ENCODE measurements at regions not wholly inside any gene's neighbourhood (a gene's known extent, or its start where the extent isn't known, plus 50 kb on each side); places are given as distances from the start of the nearest gene placed in this dataset.

DNA sequence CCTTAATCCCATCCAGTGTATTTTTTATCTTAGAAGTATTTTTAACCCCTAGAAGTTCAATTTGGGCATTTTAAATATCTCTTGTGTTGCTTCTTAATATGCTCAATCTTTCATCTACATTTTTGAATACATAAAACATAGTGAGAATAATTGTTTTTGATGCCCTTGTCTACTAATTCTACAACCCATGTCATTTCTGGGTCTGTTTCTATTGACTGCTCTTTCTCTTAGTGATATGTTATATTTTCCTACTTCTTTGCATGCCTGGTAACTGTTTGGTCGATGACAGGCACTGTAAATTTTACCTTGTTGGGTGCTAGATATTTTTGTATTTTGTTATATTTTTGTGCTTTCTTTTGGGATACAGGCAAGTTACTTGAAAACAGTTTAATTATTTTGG, 56.3 kb downstream of the CYTL1 start:
- TF ChIP-seq, protein P1, sequence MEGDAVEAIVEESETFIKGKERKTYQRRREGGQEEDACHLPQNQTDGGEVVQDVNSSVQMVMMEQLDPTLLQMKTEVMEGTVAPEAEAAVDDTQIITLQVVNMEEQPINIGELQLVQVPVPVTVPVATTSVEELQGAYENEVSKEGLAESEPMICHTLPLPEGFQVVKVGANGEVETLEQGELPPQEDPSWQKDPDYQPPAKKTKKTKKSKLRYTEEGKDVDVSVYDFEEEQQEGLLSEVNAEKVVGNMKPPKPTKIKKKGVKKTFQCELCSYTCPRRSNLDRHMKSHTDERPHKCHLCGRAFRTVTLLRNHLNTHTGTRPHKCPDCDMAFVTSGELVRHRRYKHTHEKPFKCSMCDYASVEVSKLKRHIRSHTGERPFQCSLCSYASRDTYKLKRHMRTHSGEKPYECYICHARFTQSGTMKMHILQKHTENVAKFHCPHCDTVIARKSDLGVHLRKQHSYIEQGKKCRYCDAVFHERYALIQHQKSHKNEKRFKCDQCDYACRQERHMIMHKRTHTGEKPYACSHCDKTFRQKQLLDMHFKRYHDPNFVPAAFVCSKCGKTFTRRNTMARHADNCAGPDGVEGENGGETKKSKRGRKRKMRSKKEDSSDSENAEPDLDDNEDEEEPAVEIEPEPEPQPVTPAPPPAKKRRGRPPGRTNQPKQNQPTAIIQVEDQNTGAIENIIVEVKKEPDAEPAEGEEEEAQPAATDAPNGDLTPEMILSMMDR (IDR thresholded peaks at IDR 0.05) = no peak
- Mint-ChIP-seq H3K27me3 (ENCODE audit: low read depth, poor library complexity) (no peaks in the 10 kb centered on the region), H3K4me1 (no peaks in the 10 kb centered on the region), H3K27ac (no peak overlapping the region), H3K36me3 (ENCODE audit: low read depth) (peaks cover 10% of the 10 kb centered on the region), H3K9me3 (peaks cover 48% of the 10 kb centered on the region), H3K4me3 (no peak overlapping the region)
- no peak for DNase-seq
